Osteoblast (primary cell): ENCODE measurements at regions not wholly inside any gene's neighbourhood (a gene's known extent, or its start where the extent isn't known, plus 50 kb on each side); places are given as distances from the start of the nearest gene placed in this dataset.

Experiments
- DNase-seq: peaks from one replicate; pipeline ENCODE4 v3.0.0; 2011; ENCODE audit warnings: low spot score, mixed read lengths; ENCODE audit not compliant: insufficient read length; ENCODE audit errors: missing footprints
- H2AFZ ChIP-seq: 2 replicates; pipeline ENCODE4 v1.6.0; 2011; ENCODE audit warnings: mild to moderate bottlenecking, low read length
- H3K27ac ChIP-seq: 2 replicates; pipeline ENCODE4 v1.5.1; 2011; ENCODE audit warnings: mild to moderate bottlenecking, low read depth, low read length, moderate library complexity
- H3K27me3 ChIP-seq: 2 replicates; pipeline ENCODE4 v1.6.0; 2012; ENCODE audit warnings: mild to moderate bottlenecking, control low read depth, inconsistent platforms, low read length, moderate library complexity; ENCODE audit not compliant: insufficient read depth
- H3K36me3 ChIP-seq: 2 replicates; pipeline ENCODE4 v1.5.1; 2011; ENCODE audit warnings: mild to moderate bottlenecking, low read length, control low read depth, moderate library complexity; ENCODE audit not compliant: insufficient read depth
- H3K4me1 ChIP-seq: 2 replicates; pipeline ENCODE4 v1.5.1; 2011; ENCODE audit warnings: mild to moderate bottlenecking, low read length, control low read depth, moderate library complexity; ENCODE audit not compliant: insufficient read depth
- H3K4me2 ChIP-seq: 2 replicates; pipeline ENCODE4 v1.6.0; 2011; ENCODE audit warnings: mild to moderate bottlenecking, low read length; ENCODE audit not compliant: insufficient read depth
- H3K4me3 ChIP-seq: fragments of 200-600 bp; sonication (generic); 3 replicates; pipeline ENCODE4 v1.5.1; 2012; ENCODE audit warnings: mild to moderate bottlenecking, low read length, inconsistent platforms; ENCODE audit not compliant: insufficient read depth
- H3K79me2 ChIP-seq: 2 replicates; pipeline ENCODE4 v1.6.0; 2012; ENCODE audit warnings: mild to moderate bottlenecking, low read length, control low read depth, inconsistent platforms; ENCODE audit not compliant: insufficient read depth
- H3K9me3 ChIP-seq: 2 replicates; pipeline ENCODE4 v1.5.1; 2011; ENCODE audit warnings: low read depth, low read length, control low read depth
- H4K20me1 ChIP-seq: 2 replicates; pipeline ENCODE4 v1.6.0; 2012; ENCODE audit warnings: mild to moderate bottlenecking, low read length, control low read depth; ENCODE audit not compliant: insufficient read depth
- TF ChIP-seq, protein P1 (sequence below): IDR thresholded peaks from 2 replicates; pipeline ENCODE4 v1.5.1; 2011; ENCODE audit warnings: mild to moderate bottlenecking, low read depth, low read length, moderate library complexity; ENCODE audit errors: extremely low read depth

DNA sequence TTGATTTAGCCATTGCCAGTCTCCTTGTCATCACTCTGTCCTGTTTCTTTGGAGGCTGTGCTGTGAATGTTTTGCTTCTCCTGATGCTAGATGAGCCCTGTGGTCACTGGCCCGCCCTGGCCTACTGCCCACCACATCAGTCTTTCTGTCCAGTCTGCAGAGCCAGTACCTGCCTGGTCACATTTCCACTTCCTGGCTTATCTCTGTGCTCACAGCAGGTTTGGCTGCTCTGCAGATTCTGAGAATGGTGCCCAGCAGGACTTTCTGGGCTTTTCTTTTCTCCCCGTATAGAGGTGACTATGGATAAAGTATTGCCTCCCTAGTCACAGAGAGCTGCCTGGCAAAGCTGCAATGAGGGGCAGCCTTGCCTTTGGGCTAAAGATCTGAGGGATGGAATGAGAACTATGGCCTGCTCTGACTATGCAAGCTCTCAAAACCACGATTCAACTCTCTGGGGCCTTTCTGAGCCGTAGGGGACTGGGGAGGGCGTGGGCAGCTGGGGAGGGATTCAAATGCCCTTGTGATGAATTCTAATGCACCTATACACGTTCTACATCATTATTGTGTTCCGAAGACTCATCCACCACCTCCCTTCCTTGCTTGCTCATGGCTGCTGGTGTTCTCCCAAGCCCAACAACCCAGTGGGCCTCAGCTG is 410.4 kb upstream of the NPVF start:
- Histone ChIP-seq H3K9me3 (no peaks in the 10 kb centered on the region), H2AFZ (no peak overlapping the region), H3K4me2 (no peak overlapping the region), H3K27ac (no peak overlapping the region), H3K79me2 (no peaks in the 10 kb centered on the region), H4K20me1 (no peaks in the 10 kb centered on the region), H3K36me3 (no peaks in the 10 kb centered on the region), H3K4me3 (no peak overlapping the region), H3K4me1 (no peaks in the 10 kb centered on the region), H3K27me3 (no peaks in the 10 kb centered on the region)
- TF ChIP-seq, protein P1, sequence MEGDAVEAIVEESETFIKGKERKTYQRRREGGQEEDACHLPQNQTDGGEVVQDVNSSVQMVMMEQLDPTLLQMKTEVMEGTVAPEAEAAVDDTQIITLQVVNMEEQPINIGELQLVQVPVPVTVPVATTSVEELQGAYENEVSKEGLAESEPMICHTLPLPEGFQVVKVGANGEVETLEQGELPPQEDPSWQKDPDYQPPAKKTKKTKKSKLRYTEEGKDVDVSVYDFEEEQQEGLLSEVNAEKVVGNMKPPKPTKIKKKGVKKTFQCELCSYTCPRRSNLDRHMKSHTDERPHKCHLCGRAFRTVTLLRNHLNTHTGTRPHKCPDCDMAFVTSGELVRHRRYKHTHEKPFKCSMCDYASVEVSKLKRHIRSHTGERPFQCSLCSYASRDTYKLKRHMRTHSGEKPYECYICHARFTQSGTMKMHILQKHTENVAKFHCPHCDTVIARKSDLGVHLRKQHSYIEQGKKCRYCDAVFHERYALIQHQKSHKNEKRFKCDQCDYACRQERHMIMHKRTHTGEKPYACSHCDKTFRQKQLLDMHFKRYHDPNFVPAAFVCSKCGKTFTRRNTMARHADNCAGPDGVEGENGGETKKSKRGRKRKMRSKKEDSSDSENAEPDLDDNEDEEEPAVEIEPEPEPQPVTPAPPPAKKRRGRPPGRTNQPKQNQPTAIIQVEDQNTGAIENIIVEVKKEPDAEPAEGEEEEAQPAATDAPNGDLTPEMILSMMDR, result no peak
- DNase-seq, result no peak

DNA sequence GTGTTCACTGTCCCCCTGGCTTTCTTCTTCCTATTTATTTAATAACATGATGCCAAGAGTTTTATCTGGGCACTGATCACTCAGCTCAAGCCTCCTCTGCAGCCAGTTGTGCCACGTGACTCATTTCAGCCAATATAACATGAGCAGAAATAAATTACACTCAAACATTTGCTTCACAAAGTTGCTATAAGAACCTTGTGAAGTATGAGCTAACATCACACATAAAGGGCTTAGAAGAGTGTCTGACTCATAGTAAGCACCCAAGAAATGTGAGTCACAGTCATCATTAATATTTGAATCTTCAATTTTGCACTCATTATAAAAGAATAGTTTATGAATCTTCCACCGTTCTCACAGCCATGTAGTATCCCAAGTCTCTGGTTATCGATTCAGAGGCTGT is 414.6 kb upstream of the NPVF start:
- H2AFZ ChIP-seq, result no peak overlapping the region
- no peak for DNase-seq
- H3K27me3 ChIP-seq, result no peaks in the 10 kb centered on the region
- no peak overlapping the region for H3K4me2 ChIP-seq
- TF ChIP-seq, protein P1, result no peak
- no peaks in the 10 kb centered on the region for H3K4me1 ChIP-seq
- no peak overlapping the region for H3K27ac ChIP-seq
- no peaks in the 10 kb centered on the region for H4K20me1 ChIP-seq
- H3K79me2 ChIP-seq, result no peaks in the 10 kb centered on the region
- no peak overlapping the region for H3K4me3 ChIP-seq
- H3K36me3 ChIP-seq, result no peaks in the 10 kb centered on the region
- no peaks in the 10 kb centered on the region for H3K9me3 ChIP-seq

DNA sequence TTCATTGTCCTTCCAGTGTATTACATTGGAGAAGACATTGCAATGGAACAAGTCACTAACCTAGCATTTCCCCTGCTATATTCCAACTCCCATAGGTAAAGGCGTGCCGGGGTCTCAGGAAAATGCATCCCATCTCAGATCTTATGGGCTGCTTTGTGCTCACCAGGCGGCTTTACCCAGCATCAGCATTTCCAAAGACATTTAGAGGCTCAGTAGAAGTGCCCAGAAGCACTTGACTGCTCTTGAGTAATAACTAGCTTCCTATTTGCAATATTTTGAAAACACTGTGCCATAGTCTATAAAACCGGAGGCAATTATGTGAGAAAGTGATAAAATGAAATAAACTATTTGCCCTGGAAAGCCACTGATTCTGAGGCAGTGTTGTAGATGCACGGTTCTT is 415.0 kb upstream of the NPVF start:
- TF ChIP-seq, protein P1, result no peak
- no peaks in the 10 kb centered on the region for H3K9me3 ChIP-seq
- no peak for DNase-seq
- H3K79me2 ChIP-seq, result no peaks in the 10 kb centered on the region
- no peaks in the 10 kb centered on the region for H3K27me3 ChIP-seq
- H3K36me3 ChIP-seq, result no peaks in the 10 kb centered on the region
- H4K20me1 ChIP-seq, result no peaks in the 10 kb centered on the region
- H3K4me2 ChIP-seq, result no peak overlapping the region
- no peaks in the 10 kb centered on the region for H3K4me1 ChIP-seq
- H3K4me3 ChIP-seq, result no peak overlapping the region
- no peak overlapping the region for H3K27ac ChIP-seq
- no peak overlapping the region for H2AFZ ChIP-seq

- Histone ChIP-seq H3K36me3 (no peaks in the 10 kb centered on the region), H3K79me2 (no peaks in the 10 kb centered on the region), H3K27ac (no peak overlapping the region), H3K4me2 (no peak overlapping the region), H3K27me3 (no peaks in the 10 kb centered on the region), H3K4me3 (no peak overlapping the region), H3K4me1 (no peaks in the 10 kb centered on the region), H3K9me3 (no peaks in the 10 kb centered on the region), H2AFZ (no peak overlapping the region), H4K20me1 (no peaks in the 10 kb centered on the region)
- no peak for DNase-seq
- TF ChIP-seq, protein P1, result no peak
Observed at GRCh38 chr7:25643770-25644394, 415.6 kb upstream of the NPVF start.
